ENCODE measurements at regions not wholly inside any gene's neighbourhood (a gene's known extent, or its start where the extent isn't known, plus 50 kb on each side); places are given as distances from the start of the nearest gene placed in this dataset.
"Not testable (repeated sequence)": the region's sequence is repeated elsewhere in the genome, so short reads cannot be mapped to it uniquely, and the experiment has no call there.

DNA sequence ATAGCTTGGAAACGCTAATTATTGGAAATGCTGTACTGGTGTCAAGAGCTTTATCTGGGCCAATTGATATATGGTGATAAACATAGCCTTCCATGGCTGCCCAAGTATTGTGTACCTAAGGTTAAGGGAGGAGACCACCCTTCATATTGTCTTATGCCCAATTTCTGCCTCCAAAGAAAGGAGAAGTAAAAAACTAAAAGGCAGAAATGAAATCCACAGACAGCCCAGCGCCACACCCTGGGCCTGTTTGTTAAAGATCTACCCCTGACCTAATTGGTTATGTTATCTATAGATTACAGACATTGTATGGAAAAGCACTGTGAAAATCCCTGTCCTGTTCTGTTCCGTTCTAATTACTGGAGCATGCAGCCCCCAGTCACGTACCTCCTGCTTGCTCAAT lies 142.4 kb upstream of the RPS23 start:
- DNase-seq; intact Hi-C loops (cut with DNase I): not testable (repeated sequence)

DNA sequence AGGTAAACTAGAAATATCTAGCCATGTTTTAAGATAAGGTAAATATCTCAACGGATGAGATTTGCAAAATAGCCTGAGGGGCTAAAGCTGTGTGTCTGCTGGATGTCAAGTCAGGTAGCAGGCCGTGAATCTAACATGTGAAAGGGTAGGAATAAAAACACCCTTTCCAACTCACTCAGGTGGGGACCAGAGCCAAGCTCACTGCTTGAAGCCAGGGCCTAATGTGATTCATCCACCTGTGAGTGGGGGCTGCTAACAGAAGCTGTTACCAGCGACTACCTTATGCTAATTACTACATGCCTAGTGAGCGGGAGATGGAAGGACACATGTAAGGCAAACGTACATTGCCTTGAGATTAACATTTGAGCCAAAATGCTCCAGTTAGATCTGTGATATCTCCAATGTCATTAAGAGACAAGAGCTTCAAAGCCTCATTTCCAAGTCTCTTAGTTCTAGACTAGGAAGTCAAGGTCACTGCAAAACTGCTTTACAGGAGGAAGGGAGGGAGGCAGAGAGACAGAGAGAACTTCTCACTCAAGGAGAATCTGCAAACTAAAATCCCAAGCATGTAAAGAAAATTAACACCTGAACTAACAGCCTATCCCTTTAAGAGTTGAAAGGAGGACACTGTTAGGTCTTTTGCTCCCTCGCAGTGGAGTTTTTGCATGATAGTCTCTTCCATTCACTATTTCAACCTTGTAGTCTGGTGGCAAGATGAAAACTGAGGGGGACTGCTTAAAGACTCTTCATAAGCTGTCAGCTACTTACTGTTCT lies 141.6 kb upstream of the RPS23 start:
- intact Hi-C loops (cut with DNase I) = no loop called here

DNA sequence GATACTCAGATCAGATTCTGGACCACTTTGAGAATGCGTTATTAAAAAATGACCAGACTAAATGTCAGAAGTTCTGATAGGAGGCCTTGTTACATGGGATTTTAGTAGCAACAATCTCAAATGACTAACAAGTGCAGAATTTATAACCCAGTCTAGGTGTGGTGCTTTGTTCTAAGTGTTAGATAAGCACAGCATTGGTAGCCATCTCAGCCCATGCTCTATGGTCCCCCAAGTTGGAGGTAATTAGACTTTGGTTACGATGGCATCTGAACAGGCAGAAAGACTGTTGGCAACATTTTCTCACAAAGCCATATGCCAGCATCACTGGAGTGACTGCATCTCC lies 140.4 kb upstream of the RPS23 start:
- intact Hi-C loops (cut with DNase I) = no loop called here

More for the DNA sequence above, 141.6 kb upstream of the RPS23 start:
- DNase-seq = no peak

DNA sequence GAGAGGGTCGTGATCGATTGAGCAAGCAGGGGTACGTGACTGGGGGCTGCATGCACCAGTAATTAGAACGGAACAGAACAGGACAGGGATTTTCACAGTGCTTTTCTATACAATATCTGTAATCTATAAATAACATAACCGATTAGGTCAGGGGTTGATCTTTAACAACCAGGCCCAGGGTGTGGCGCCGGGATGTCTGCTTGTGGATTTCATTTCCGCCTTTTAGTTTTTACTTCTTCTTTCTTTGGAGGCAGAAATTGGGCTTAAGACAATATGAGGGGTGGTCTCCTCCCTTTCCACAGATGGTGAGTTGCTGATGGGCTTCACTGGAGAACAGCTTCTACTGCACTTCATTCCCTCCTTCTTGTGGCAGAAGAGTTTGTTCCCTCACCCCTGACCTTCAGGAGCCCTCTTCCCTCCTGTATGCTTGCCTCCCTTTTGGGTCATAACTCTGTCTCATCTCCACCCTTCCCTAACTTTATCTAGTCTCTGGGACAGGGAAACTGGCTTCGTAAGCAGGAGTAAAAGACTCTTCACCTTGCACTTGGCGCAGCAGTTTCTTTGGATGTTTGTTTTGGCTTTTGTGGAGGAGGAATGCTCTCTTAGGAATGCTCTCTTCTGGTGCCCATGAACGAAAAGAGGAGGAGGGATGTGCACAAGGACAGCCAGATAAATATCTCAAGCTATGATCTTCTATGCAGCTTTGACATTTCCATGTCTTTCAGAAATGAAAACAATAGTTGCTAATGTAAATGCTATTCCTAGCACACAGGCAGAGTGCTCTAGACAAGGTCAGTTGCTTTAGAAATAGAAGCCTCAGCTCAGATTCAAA lies 139.8 kb upstream of the RPS23 start:
- no peak for DNase-seq

More for the DNA sequence above, 140.4 kb upstream of the RPS23 start:
- no peak for DNase-seq

GRCh38 chr5:82416512-82416911 lies 138.4 kb upstream of the RPS23 start:
- intact Hi-C loops (cut with DNase I) = no loop called here
- no peak for DNase-seq

More for the DNA sequence above, 139.8 kb upstream of the RPS23 start:
- intact Hi-C loops (cut with DNase I) = no loop called here

- intact Hi-C loops (cut with DNase I) = no loop called here
- no peak for DNase-seq
Observed at GRCh38 chr5:82414041-82414388, 135.9 kb upstream of the RPS23 start.

- intact Hi-C loops (cut with DNase I) = no loop called here
- DNase-seq = no peak
Observed at GRCh38 chr5:82413302-82414040, 135.3 kb upstream of the RPS23 start.

GRCh38 chr5:82408033-82408432 lies 129.9 kb upstream of the RPS23 start:
- no peak for DNase-seq
- intact Hi-C loops (cut with DNase I) = no loop called here

DNA sequence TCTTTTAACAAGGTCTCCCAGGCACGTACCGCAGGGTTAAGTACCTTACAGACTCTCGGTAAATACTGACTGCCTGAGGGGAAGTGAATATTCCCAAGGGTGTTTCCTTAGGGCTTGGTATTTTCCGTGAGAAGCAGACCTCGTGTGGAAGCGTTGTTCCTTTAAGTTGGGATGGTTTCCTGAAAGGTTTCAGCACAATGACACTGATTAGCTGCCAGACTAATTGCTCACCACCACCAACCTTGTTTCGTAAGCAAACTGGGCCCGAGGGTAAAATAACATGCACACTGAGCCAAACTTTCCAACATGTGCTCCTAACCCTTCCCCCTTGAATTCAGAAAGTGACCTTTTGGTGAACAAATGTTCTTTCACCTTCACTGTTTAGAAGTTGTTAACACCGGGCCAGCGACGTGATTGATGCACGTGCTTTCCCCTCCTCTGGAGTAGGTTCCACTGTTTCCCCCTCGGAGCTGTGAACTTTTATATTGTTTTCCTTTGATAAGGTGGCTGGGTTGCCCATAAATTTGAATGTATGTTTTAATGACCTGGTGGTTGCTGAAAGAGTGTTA lies 128.1 kb upstream of the RPS23 start:
- intact Hi-C loops (cut with DNase I) = no loop called here
- DNase-seq = no peak

DNA sequence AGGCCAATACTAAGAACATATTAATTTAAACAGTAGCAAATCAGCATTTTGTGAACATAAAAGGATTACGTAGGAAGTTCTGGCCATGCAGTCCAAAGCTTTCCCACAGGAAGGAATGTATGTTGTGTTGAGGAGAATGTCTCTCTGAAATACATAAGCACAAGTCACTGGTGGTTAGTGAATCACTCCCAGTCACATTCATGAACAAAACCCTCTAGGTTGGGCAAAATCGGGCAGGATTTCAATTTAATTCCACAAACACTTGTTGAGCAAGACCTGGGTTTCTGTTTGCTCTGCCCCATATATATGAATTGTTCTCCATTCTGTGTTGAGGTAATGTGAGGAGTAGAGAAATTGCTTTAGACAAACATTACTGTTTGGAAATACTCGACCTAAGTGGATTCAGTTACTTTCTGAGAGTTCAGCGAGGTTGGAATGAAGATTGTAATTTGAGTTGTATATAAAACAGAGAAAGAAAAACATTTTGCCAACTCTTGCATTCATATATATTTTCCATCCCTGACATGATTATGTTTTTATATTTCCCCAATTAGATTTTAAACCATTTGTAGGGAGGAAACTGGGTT lies 127.6 kb upstream of the RPS23 start:
- no peak for DNase-seq
- intact Hi-C loops (cut with DNase I) = no loop called here

- intact Hi-C loops (cut with DNase I) = no loop called here
- DNase-seq = no peak
Observed at GRCh38 chr5:82405161-82405560, 127.0 kb upstream of the RPS23 start.

GRCh38 chr5:82404382-82404945 lies 126.3 kb upstream of the RPS23 start:
- no peak for DNase-seq
- intact Hi-C loops (cut with DNase I) = no loop called here

GRCh38 chr5:82403724-82404123 lies 125.6 kb upstream of the RPS23 start:
- intact Hi-C loops (cut with DNase I) = no loop called here
- no peak for DNase-seq

DNA sequence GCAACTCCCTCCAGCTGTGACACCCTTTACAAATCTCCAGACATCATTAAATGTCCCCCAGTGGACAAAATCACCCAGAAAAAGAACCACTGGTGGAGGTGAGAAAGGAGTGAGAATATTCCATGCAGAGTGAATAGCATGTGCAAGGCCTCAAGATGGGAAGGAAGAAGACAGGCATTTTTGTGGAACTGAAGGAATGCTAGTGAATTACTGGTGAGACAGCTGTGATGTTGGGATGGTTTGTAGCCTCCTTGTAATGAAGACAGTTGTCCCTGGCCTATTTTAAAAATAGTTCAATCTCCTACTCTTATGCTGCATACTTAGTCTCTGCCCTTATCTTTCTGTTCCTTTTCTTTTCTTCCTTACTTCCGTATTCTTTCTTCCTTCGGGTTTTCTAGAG lies 124.9 kb upstream of the RPS23 start:
- intact Hi-C loops (cut with DNase I) = no loop called here

DNA sequence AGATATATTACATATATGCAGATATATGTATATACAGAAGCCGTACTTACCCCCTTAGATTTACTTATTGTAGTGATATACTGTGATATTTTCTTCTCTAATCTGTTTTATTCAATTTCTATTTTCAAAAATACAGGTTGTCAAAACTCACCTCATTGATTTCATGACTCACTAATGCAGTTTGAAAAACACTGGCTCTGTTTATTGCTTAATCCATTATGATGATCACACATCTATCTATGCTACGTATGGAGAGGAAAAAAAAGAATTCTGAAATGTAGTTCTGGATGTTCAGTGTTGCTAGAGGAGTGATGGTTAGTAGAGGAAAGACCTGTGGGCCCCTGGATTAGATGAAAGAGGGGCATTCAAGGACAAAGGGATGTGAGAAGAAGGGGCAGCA lies 121.0 kb upstream of the RPS23 start:
- intact Hi-C loops (cut with DNase I) = no loop called here
- no peak for DNase-seq

More for the DNA sequence above, 124.9 kb upstream of the RPS23 start:
- DNase-seq = no peak

DNA sequence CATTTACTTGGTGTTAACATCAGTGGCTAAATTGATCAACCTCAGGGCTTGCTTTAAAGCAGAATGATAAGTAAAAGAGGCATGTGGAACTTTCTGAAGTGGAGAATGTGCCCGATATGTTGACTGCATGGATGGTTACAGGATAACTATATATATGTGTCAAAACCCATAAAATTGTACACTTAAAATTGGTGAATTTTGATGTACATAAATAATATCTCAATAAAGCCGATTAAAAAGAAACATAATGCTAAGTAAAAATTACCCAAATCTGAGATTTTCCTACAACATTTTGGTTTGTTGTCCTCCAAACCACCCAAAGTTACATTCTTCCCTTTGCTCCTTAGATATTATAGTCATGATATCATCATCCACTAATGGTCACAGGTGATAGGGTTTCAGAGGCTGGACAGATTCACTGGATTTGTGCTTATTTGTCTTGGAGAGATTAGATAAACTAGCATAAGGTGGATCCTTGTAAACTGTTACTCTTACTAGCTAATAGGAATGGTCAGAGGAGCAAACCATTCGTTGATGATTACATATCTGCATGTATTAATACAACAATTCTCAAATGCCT lies 119.7 kb upstream of the RPS23 start:
- DNase-seq = no peak
- intact Hi-C loops (cut with DNase I) = no loop called here

- intact Hi-C loops (cut with DNase I) = no loop called here
- peak in 6 of 10 donors; percentile 11 to 89 (median 34) for DNase-seq
Observed at GRCh38 chr5:82396871-82397514, 118.8 kb upstream of the RPS23 start.

GRCh38 chr5:82396396-82396795 lies 118.2 kb upstream of the RPS23 start:
- no peak for DNase-seq
- intact Hi-C loops (cut with DNase I) = no loop called here

DNA sequence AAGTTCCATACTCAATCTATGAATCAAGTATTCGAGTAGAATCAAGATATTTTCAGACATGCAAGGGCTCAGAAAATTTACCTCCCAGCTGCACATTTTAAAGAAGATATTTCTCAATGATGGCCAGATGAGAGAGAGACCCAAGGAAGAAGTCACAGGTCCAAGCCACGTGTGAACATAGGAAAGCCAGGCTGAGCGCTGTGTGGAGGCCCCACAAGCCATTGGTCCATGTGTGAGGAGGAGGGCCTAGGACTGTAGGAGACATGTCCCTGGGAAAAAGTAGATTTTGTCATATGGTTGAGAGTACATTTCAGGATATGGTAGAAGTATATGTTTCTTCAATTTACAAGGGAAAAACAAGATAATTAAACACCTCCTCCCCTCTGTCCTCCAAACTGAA lies 115.8 kb upstream of the RPS23 start:
- DNase-seq = no peak
- intact Hi-C loops (cut with DNase I) = no loop called here
